Ishikawa (cell line): ENCODE measurements at regions not wholly inside any gene's neighbourhood (a gene's known extent, or its start where the extent isn't known, plus 50 kb on each side); places are given as distances from the start of the nearest gene placed in this dataset.

Experiments used
- CEBPB ChIP-seq: IDR thresholded peaks from 2 replicates; pipeline ENCODE4 v1.6.1; 2012
- CREB1 ChIP-seq: IDR thresholded peaks from 2 replicates; pipeline ENCODE4 v1.6.1; 2012; ENCODE audit warnings: low read depth
- EGR1 ChIP-seq: IDR thresholded peaks from 2 replicates; pipeline ENCODE4 v1.6.1; 2012
- EP300 ChIP-seq: IDR thresholded peaks from 2 replicates; pipeline ENCODE4 v1.6.1; 2012; ENCODE audit warnings: borderline replicate concordance
- FOXM1 ChIP-seq: IDR thresholded peaks from 2 replicates; pipeline ENCODE4 v1.6.1; 2012; ENCODE audit warnings: low read depth, borderline replicate concordance
- NFIC ChIP-seq: IDR thresholded peaks from 2 replicates; pipeline ENCODE4 v1.6.1; 2012
- RAD21 ChIP-seq: IDR thresholded peaks from 2 replicates; pipeline ENCODE4 v1.6.1; 2012; ENCODE audit warnings: low read depth
- TAF1 ChIP-seq: IDR thresholded peaks from 2 replicates; pipeline ENCODE4 v1.6.1; 2012; ENCODE audit warnings: low read depth, mild to moderate bottlenecking
- TCF12 ChIP-seq: IDR thresholded peaks from 2 replicates; pipeline ENCODE4 v1.6.1; 2012; ENCODE audit warnings: low read depth
- TEAD4 ChIP-seq: IDR thresholded peaks from 2 replicates; pipeline ENCODE4 v1.6.1; 2012
- YY1 ChIP-seq: IDR thresholded peaks from 2 replicates; pipeline ENCODE4 v1.6.1; 2012; ENCODE audit warnings: low read depth
- ZBTB7A ChIP-seq: IDR thresholded peaks from 2 replicates; pipeline ENCODE4 v1.6.1; 2012; ENCODE audit warnings: low read depth
- TF ChIP-seq, protein P1 (sequence below): IDR thresholded peaks from 2 replicates; pipeline ENCODE4 v1.6.1; 2012; ENCODE audit warnings: low read depth, mild to moderate bottlenecking
- TF ChIP-seq, protein P2 (sequence below): IDR thresholded peaks from 2 replicates; pipeline ENCODE4 v1.6.1; 2012
- TF ChIP-seq, protein P3 (sequence below): IDR thresholded peaks from 2 replicates; pipeline ENCODE4 v1.6.1; 2012

DNA sequence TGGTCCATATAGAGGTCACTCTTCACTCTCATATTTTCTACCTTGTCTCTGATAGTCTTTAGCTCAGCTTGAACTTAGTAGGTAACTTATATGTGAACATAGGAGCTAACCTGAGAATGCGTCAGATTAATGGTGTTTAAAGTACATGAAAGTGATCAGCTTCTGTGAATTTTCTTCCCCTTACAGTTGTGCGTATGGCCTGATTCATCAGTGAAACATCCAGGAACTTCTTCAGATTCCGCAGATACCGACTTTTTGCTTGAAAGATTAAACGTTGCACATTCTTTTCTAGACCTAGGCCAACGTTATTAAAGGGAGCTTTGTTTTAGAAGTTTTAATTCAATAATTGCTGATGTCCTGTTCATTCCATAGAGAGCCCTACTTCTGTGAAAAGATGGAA lies 1945.1 kb upstream of the SEL1L start:
- TF ChIP-seq TEAD4 (no peak), NFIC (no peak), TCF12 (no peak), CREB1 (no peak), ZBTB7A (no peak), TAF1 (no peak), RAD21 (no peak), EP300 (no peak), YY1 (no peak), EGR1 (no peak), CEBPB (no peak), FOXM1 (no peak)
- TF ChIP-seq, protein P1, sequence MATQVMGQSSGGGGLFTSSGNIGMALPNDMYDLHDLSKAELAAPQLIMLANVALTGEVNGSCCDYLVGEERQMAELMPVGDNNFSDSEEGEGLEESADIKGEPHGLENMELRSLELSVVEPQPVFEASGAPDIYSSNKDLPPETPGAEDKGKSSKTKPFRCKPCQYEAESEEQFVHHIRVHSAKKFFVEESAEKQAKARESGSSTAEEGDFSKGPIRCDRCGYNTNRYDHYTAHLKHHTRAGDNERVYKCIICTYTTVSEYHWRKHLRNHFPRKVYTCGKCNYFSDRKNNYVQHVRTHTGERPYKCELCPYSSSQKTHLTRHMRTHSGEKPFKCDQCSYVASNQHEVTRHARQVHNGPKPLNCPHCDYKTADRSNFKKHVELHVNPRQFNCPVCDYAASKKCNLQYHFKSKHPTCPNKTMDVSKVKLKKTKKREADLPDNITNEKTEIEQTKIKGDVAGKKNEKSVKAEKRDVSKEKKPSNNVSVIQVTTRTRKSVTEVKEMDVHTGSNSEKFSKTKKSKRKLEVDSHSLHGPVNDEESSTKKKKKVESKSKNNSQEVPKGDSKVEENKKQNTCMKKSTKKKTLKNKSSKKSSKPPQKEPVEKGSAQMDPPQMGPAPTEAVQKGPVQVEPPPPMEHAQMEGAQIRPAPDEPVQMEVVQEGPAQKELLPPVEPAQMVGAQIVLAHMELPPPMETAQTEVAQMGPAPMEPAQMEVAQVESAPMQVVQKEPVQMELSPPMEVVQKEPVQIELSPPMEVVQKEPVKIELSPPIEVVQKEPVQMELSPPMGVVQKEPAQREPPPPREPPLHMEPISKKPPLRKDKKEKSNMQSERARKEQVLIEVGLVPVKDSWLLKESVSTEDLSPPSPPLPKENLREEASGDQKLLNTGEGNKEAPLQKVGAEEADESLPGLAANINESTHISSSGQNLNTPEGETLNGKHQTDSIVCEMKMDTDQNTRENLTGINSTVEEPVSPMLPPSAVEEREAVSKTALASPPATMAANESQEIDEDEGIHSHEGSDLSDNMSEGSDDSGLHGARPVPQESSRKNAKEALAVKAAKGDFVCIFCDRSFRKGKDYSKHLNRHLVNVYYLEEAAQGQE: no peak
- TF ChIP-seq, protein P2, sequence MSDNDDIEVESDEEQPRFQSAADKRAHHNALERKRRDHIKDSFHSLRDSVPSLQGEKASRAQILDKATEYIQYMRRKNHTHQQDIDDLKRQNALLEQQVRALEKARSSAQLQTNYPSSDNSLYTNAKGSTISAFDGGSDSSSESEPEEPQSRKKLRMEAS: no peak
- TF ChIP-seq, protein P3, sequence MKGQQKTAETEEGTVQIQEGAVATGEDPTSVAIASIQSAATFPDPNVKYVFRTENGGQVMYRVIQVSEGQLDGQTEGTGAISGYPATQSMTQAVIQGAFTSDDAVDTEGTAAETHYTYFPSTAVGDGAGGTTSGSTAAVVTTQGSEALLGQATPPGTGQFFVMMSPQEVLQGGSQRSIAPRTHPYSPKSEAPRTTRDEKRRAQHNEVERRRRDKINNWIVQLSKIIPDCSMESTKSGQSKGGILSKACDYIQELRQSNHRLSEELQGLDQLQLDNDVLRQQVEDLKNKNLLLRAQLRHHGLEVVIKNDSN: no peak

DNA sequence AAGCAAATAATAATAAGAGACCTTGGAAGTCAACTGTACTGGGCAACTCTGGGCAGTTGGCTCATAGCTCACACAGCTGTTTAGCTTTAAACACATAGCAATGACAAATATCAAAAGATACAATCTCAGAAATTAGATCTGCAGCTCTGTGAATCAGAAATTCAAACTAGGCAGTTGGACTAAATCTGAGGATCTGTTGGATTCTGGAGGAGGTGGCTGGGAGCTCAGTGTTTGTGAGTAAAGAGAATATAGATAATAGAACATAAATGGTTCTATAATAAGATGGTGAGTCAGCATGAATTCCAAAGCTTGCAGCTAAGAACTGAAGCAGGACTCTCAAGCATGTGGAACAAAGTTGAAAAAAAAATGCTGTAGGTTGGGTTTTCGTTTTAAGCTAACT lies 1949.4 kb upstream of the SEL1L start:
- TF ChIP-seq YY1 (no peak), CREB1 (no peak), RAD21 (no peak), TCF12 (no peak), EGR1 (no peak), ZBTB7A (no peak), FOXM1 (no peak), EP300 (no peak)

DNA sequence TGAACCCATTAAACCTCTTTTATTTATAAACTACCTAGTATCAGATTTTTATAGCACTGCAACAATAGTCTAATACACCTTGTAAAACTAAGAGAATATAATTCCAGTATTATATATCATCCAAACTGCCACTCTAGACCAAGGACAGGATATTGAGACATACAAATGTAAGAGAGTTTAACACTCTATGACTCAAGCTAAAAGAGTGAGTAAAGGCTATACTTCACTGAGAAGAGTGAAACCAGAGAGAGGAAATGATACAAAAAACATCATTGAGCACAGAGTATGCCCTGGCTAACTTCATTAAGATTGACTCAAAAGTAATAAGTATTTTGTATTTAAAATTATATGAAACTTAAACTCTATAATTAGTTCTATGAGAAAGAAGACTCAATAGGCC lies 1951.9 kb upstream of the SEL1L start:
- no peak for TF ChIP-seq ZBTB7A
- TF ChIP-seq, protein P2: no peak
- TF ChIP-seq, protein P1: no peak
- TF ChIP-seq FOXM1: no peak
- no peak for TF ChIP-seq TCF12
- TF ChIP-seq EP300: no peak
- no peak for TF ChIP-seq CEBPB
- no peak for TF ChIP-seq EGR1
- no peak for TF ChIP-seq TEAD4
- TF ChIP-seq YY1: no peak
- TF ChIP-seq NFIC: no peak
- TF ChIP-seq TAF1: no peak
- TF ChIP-seq RAD21: no peak
- TF ChIP-seq, protein P3: no peak

DNA sequence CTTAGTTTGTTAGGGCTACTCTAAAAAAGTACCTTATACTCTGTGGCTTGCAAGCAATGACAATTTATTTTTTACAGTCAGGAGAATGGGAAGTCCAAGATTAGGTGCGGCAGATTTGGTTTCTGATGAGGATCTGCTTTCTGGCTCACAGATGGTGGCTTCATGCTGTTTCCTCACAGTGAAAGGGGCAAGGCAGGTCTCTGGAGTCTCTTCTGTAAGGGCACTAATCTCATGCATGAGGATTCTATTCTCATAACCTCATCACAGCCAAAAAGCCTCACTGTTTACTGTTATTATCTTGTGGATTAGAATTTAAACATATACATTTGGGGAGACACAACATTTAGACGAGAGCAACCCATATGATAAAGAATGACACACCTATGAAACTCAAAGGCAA lies 1957.4 kb upstream of the SEL1L start:
- TF ChIP-seq, protein P3: no peak
- TF ChIP-seq TAF1 (no peak), EGR1 (no peak), YY1 (no peak), TCF12 (no peak), CREB1 (no peak), EP300 (no peak), NFIC (no peak), CEBPB (no peak), RAD21 (no peak), ZBTB7A (no peak), TEAD4 (no peak), FOXM1 (no peak)
- TF ChIP-seq, protein P1: no peak
- TF ChIP-seq, protein P2: no peak
